Kidney capillary endothelial cell (primary cell): ENCODE measurements at regions not wholly inside any gene's neighbourhood (a gene's known extent, or its start where the extent isn't known, plus 50 kb on each side); places are given as distances from the start of the nearest gene placed in this dataset.
A peak's percentile ranks its signal among the peaks of the same experiment; 100 is the strongest.
"Not testable (repeated sequence)": the region's sequence is repeated elsewhere in the genome, so short reads cannot be mapped to it uniquely, and the experiment has no call there.

Source experiments
- DNase-seq: peaks from one replicate; pipeline ENCODE4 v3.0.0-alpha.2; 2018; ENCODE audit warnings: low spot score

- DNase-seq = no peak
Measured at GRCh38 chr1:187893471-187893870, 1064.7 kb downstream of the PLA2G4A start.

- DNase-seq = no peak
Measured at GRCh38 chr1:187894349-187894748, 1065.6 kb downstream of the PLA2G4A start.

GRCh38 chr1:187903223-187903622 is 1074.5 kb downstream of the PLA2G4A start:
- no peak for DNase-seq

GRCh38 chr1:187909382-187909781 is 1080.6 kb downstream of the PLA2G4A start:
- no peak for DNase-seq

GRCh38 chr1:187911820-187912219 is 1083.1 kb downstream of the PLA2G4A start:
- no peak for DNase-seq

- no peak for DNase-seq
Measured at GRCh38 chr1:187920976-187921375, 1092.2 kb downstream of the PLA2G4A start.

GRCh38 chr1:187921426-187921825 is 1092.7 kb downstream of the PLA2G4A start:
- no peak for DNase-seq

- DNase-seq = no peak
Measured at GRCh38 chr1:187922255-187922654, 1093.5 kb downstream of the PLA2G4A start.

GRCh38 chr1:187924252-187924651 is 1095.5 kb downstream of the PLA2G4A start:
- no peak for DNase-seq

GRCh38 chr1:187928288-187928687 is 1099.5 kb downstream of the PLA2G4A start:
- DNase-seq = peak; percentile 34

GRCh38 chr1:187928696-187929095 is 1099.9 kb downstream of the PLA2G4A start:
- DNase-seq = no peak

GRCh38 chr1:187931776-187932175 is 1103.0 kb downstream of the PLA2G4A start:
- no peak for DNase-seq

- no peak for DNase-seq
Measured at GRCh38 chr1:187933562-187934419, 1105.0 kb downstream of the PLA2G4A start.

GRCh38 chr1:187936667-187937066 is 1107.9 kb downstream of the PLA2G4A start:
- no peak for DNase-seq

- DNase-seq = no peak
Measured at GRCh38 chr1:187938092-187938491, 1109.3 kb downstream of the PLA2G4A start.

- no peak for DNase-seq
Measured at GRCh38 chr1:187942986-187943385, 1114.2 kb downstream of the PLA2G4A start.

- no peak for DNase-seq
Measured at GRCh38 chr1:187943606-187944403, 1115.1 kb downstream of the PLA2G4A start.

- DNase-seq = not testable (repeated sequence)
Measured at GRCh38 chr1:187946661-187947060, 1117.9 kb downstream of the PLA2G4A start.

GRCh38 chr1:187947359-187947758 is 1118.6 kb downstream of the PLA2G4A start:
- no peak for DNase-seq

- DNase-seq = no peak
Measured at GRCh38 chr1:187948170-187948794, 1119.5 kb downstream of the PLA2G4A start.

- DNase-seq = no peak
Measured at GRCh38 chr1:187949567-187949966, 1120.8 kb downstream of the PLA2G4A start.

- no peak for DNase-seq
Measured at GRCh38 chr1:187951817-187952216, 1123.1 kb downstream of the PLA2G4A start.

- DNase-seq = no peak
Measured at GRCh38 chr1:187952446-187952845, 1123.7 kb downstream of the PLA2G4A start.
